ENCODE measurements at regions not wholly inside any gene's neighbourhood (a gene's known extent, or its start where the extent isn't known, plus 50 kb on each side); places are given as distances from the start of the nearest gene placed in this dataset.

DNA sequence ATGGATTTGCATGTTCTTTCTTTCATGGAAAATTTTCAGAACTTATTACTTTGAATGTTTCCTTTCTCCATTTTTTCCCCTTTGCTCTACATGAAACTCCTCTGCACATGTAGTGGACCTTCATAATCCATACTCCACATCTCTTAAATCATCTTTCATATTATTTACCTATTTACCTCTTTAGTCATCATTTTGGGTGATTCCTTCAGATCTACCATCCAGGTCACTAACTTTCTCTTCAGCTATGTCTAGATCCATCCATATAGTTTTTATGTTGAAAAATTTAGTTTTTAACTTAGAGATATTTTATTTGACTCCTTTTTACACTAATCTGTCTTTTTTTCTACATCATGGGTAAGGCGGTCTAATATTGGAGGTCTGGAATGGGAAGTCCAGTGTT is 586.6 kb downstream of the NR2F1-AS1 start:
- DNase-seq (ENCODE audit: low spot score) = no peak

- DNase-seq (ENCODE audit: low spot score) = peak; percentile 4
Measured at GRCh38 chr5:92992073-92992472, 588.9 kb downstream of the NR2F1-AS1 start.

- no peak for DNase-seq (ENCODE audit: low spot score)
Measured at GRCh38 chr5:92991581-92992067, 589.4 kb downstream of the NR2F1-AS1 start.

DNA sequence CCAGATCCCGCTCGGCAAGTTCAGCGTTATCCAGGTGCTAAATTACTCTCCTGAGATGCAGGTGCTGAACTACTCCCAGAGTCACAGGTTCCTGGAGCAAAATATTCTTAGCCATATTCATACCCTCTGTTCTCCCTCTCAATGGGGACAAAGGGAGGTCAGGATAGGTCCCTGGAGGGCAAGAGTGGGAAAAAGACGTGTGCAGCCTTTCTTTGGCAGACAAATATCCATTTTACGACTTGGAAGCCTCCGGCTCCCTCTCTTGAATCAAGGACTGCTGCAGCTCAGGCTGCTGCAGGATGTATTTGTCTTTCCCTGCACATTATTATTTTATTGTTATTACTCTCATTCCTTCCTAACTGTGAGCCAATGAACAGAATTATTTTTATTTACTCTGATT is 590.2 kb downstream of the NR2F1-AS1 start:
- no peak for DNase-seq (ENCODE audit: low spot score)

GRCh38 chr5:92981001-92981400 is 600.0 kb downstream of the NR2F1-AS1 start:
- DNase-seq (ENCODE audit: low spot score) = no peak

GRCh38 chr5:92980491-92980890 is 600.5 kb downstream of the NR2F1-AS1 start:
- DNase-seq (ENCODE audit: low spot score) = no peak

DNA sequence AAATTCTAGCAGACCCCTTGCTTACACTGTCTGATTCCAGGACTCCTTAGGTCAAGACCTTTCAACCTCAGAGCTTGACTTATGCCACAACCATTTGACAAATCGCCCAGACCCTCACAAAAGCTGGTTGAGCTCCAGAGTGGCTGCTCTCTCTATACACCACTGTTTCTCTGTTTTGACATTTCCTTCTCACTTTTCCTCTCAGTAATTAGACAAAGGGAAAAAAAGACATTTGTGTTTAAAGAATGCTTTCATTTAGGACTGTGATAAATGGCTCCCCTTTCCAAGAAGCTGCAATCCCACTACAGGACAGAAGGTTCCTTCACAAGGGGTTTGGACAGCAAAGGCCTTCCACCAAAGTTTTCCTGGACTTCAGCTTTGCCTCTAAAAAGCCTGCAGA is 601.3 kb downstream of the NR2F1-AS1 start:
- DNase-seq (ENCODE audit: low spot score) = no peak

DNA sequence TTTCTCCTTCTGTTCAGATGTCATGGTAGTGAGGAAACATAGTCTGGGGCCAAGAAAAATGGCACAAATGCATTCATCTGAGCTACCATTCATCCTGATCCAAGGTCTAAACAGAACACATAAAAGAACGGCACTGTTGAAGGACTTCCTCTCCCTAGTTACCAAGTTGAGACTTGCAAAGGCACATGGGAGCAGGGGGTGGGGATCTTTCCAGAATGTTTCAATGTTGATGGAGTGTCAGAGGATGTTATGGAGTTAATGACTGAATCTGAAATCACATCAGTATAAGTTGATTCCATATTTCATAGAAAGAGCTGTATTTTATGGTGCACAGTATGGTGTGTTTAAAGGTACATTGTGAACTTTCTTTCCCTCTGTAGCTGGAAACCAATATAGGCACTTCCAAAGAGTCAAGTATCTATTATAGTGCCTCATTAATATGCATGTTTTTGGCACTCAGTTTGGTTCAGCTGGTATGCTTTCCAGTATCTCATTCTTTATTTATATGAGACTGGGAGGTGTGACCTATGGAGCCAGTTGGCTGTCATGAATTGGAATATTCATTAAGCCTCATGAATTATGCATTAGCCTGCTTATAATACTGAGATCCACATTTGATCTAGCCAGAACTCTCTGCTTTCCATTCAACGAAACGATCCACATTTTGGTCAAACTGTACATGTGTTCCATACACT is 603.0 kb downstream of the NR2F1-AS1 start:
- DNase-seq (ENCODE audit: low spot score) = no peak

- DNase-seq (ENCODE audit: low spot score) = no peak
Measured at GRCh38 chr5:92976156-92976555, 604.9 kb downstream of the NR2F1-AS1 start.

- DNase-seq (ENCODE audit: low spot score) = no peak
Measured at GRCh38 chr5:92969781-92970237, 611.2 kb downstream of the NR2F1-AS1 start.

DNA sequence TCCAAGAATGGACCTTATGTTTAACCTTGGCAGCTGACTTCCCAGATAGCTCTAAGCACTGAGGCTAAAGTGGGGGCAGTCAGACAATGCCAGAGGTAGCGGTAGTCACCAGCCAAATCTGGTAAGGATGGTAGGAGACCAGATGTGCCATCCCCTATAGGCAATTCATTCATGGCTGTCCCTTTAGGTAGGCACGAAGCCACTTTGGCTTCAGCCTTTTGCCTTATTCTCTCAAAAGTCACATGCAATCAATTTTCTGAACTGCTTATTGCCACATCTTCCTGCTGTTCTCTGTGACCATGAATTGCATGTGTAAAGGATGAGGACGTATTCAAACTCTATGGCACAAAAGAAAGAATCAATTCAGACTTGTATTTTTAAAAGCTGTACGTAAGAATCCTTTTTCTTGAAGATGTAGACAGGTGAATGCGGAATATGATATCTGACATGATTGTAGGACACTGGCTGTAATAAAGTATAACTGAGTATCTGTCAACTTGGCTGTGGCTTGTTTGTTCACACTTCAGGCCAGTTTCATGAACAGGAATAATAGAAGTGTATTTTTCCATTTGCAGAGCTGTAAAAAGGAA is 611.7 kb downstream of the NR2F1-AS1 start:
- no peak for DNase-seq (ENCODE audit: low spot score)

- no peak for DNase-seq (ENCODE audit: low spot score)
Measured at GRCh38 chr5:92963800-92964199, 617.2 kb downstream of the NR2F1-AS1 start.

GRCh38 chr5:92962752-92963151 is 618.3 kb downstream of the NR2F1-AS1 start:
- no peak for DNase-seq (ENCODE audit: low spot score)

DNA sequence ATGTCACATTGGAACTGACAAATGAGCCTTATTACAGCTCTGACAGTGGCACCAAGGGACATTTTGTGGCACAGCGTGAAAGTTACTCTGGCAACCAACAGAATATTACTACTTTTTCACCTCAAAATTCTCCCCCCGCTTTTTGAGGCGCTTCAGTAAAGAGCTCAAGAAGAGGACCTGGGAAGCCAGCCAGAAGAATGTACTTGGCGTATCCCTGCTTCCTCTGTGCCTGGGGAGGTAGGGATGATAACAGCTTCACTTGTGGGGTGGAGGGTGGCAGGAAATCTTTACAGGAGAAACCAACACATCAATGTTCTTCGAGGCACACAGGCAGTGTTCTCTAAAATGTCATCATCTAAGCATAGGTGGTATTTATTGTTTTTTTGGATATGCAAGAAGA is 624.1 kb downstream of the NR2F1-AS1 start:
- no peak for DNase-seq (ENCODE audit: low spot score)

GRCh38 chr5:92952243-92952642 is 628.8 kb downstream of the NR2F1-AS1 start:
- DNase-seq (ENCODE audit: low spot score) = no peak

DNA sequence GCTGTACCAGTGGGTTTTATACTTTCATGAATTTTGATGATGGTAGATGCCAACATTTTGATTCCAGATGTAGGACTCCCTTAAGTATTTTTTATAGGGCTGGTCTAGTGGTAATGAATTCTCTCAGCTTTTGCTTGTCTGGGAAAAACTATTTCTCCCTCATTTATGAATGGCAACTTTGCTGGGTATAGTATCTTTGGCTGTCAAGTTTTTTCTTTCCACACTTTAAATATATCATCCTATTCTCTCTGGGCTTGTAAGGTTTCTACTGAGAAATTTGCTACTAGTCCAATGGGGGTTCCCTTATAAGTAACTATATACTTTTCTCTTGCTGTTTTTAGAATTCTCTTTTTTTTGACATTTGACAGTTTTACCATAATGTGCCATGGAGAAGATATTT is 629.3 kb downstream of the NR2F1-AS1 start:
- DNase-seq (ENCODE audit: low spot score) = no peak

DNA sequence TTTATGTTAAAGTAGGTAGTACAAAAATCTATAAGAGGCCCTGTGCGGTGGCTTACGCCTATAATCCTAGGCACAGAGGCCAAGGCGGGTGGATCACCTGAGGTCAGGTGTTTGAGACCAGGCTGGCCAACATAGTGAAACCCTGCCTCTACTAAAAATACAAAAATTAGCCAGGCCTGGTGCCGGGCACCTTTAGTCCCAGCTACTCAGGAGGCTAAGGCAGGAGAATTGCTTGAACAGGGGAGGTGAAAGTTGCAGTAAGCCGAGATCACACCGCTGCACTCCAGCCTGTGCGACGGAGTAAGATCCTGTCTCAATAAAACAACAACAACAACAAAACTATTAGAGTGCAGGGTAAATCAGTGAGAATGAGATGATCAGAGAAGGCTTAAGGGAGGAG is 634.5 kb downstream of the NR2F1-AS1 start:
- no peak for DNase-seq (ENCODE audit: low spot score)

DNA sequence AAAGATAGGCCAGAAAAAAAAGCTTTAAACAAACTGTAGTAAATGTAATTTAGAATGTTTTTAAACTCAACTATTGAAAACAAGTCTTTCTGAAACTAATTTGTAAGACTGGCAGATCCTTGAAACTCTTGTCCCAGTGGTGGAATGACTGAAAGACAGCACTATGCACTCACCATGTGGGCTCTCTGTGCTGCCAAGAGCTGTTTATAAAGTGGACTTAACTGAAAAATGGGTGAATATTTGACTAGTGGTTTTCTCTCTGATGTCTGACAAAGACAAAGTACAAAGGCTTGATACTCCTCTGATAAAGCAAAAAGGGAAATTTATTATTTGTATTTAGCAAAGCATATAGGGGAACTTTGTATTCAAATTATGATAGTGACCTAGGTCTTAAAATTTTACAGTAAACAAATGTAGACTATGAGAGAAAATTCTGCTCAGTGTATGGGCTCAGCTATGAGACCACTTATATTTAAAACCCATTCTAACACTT is 635.4 kb downstream of the NR2F1-AS1 start:
- DNase-seq (ENCODE audit: low spot score) = no peak

- DNase-seq (ENCODE audit: low spot score) = peak; percentile 3
Measured at GRCh38 chr5:92944903-92945604, 636.0 kb downstream of the NR2F1-AS1 start.

DNA sequence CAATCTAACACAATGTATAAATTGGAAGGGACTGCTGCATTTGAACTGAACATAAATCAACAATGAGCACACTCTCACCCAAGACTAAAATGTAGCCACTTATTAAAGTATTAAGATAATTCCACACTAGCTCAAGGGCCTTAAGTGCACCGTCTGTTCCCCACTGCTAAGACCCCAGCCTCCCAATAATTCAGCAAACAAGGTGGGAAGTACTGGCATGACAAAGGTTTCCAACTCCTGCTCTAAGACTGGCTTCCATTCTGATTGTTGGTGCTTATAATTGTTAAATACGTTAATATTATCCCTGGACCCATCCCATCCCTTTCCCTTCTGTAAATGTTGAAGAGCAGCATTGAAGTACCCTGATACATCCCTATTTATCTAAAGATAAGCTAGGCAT is 636.7 kb downstream of the NR2F1-AS1 start:
- DNase-seq (ENCODE audit: low spot score) = no peak

- DNase-seq (ENCODE audit: low spot score) = no peak
Measured at GRCh38 chr5:92942762-92943161, 638.3 kb downstream of the NR2F1-AS1 start.

- no peak for DNase-seq (ENCODE audit: low spot score)
Measured at GRCh38 chr5:92941806-92942205, 639.2 kb downstream of the NR2F1-AS1 start.

DNA sequence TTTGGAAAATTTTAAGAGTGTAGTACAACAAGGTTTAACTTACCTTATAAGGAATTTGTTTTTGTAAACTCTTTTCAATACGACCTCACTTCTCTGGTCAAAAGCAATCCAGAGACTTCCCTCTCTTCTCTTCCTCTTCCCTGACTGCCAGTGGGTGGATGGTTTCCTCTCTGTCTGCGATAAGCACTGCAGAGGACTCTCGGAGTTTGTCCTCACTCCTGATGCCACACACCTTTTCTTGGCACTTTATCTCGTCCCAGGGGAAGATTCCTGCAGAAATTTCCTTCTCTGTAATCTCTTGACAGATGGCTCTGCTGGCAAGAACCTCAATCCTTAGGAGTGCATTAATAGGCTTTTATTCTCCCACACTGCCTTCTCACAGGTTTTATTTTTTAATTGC is 641.6 kb downstream of the NR2F1-AS1 start:
- no peak for DNase-seq (ENCODE audit: low spot score)

Measured in umbilical cord (tissue), 1 donor.